Fibroblast of lung (primary cell): ENCODE measurements at regions not wholly inside any gene's neighbourhood (a gene's known extent, or its start where the extent isn't known, plus 50 kb on each side); places are given as distances from the start of the nearest gene placed in this dataset.

Source experiments
- DNase-seq, 2 donors: peaks; one replicate each; pipeline versions ENCODE4 v3.0.0 to v3.0.0-alpha.2; 2010; ENCODE audit warnings: low read depth in 2 of 2
- H2AFZ ChIP-seq: 2 replicates; pipeline ENCODE4 v1.5.1; 2012; ENCODE audit warnings: low read length, control low read depth, inconsistent platforms
- H3K27ac ChIP-seq: 2 replicates; pipeline ENCODE4 v1.5.1; 2011; ENCODE audit warnings: low read length, control low read depth; ENCODE audit not compliant: insufficient read depth
- H3K27me3 ChIP-seq: 2 replicates; pipeline ENCODE4 v1.5.1; 2011; ENCODE audit warnings: mild to moderate bottlenecking, low read length; ENCODE audit not compliant: control insufficient read depth, insufficient read depth
- H3K36me3 ChIP-seq: 2 replicates; pipeline ENCODE4 v1.5.1; 2011; ENCODE audit warnings: low read length; ENCODE audit not compliant: control insufficient read depth, insufficient read depth
- H3K4me1 ChIP-seq: 2 replicates; pipeline ENCODE4 v1.5.1; 2011; ENCODE audit warnings: low read length; ENCODE audit not compliant: control insufficient read depth, insufficient read depth; ENCODE audit errors: extremely low read depth
- H3K4me2 ChIP-seq: 2 replicates; pipeline ENCODE4 v1.5.1; 2011; ENCODE audit warnings: low read length, control low read depth; ENCODE audit not compliant: insufficient read depth; ENCODE audit errors: extremely low read depth
- H3K4me3 ChIP-seq, 4 experiments: fragments of 200-600 bp in 1 of 4; sonication (generic) in 1 of 4; replicated peaks in 1 of 4; 2 replicates each; pipeline ENCODE4 v1.5.1; 2011 to 2016; ENCODE audit warnings: low read length in 4 of 4, low read depth in 3 of 4, mild to moderate bottlenecking in 3 of 4, control low read depth in 2 of 4, inconsistent platforms in 1 of 4, mixed read lengths in 1 of 4; ENCODE audit not compliant: insufficient read depth in 1 of 4; ENCODE audit errors: control extremely low read depth in 1 of 4
- H3K79me2 ChIP-seq: 2 replicates; pipeline ENCODE4 v1.5.1; 2012; ENCODE audit warnings: mild to moderate bottlenecking, low read length, inconsistent platforms; ENCODE audit not compliant: control insufficient read depth, insufficient read depth
- H3K9ac ChIP-seq: 2 replicates; pipeline ENCODE4 v1.5.1; 2011; ENCODE audit warnings: mild to moderate bottlenecking, low read length, control low read depth; ENCODE audit not compliant: insufficient read depth
- H3K9me3 ChIP-seq: 2 replicates; pipeline ENCODE4 v1.5.1; 2012; ENCODE audit warnings: low read depth, low read length; ENCODE audit not compliant: control insufficient read depth, insufficient read depth
- H4K20me1 ChIP-seq: 2 replicates; pipeline ENCODE4 v1.5.1; 2011; ENCODE audit warnings: low read length; ENCODE audit not compliant: control insufficient read depth, insufficient read depth; ENCODE audit errors: extremely low read depth
- CTCF ChIP-seq, 2 donors: IDR thresholded peaks in 1 of 2; conservative IDR thresholded peaks in 1 of 2; 1 replicate in 1 of 2; 2 replicates in 1 of 2; pipeline ENCODE4 v1.5.1; 2011 to 2012; ENCODE audit warnings: low read length in 2 of 2, control low read depth in 1 of 2, inconsistent platforms in 1 of 2, low read depth in 1 of 2, mild to moderate bottlenecking in 1 of 2
- EZH2 ChIP-seq: IDR thresholded peaks from 2 replicates; pipeline ENCODE4 v1.5.1; 2012; ENCODE audit warnings: low read length, control low read depth, mild to moderate bottlenecking; ENCODE audit errors: missing control alignments

GRCh38 chr6:140101367-140101766, 726.9 kb upstream of the CITED2 start:
- Histone ChIP-seq H4K20me1 (no peaks in the 10 kb centered on the region), H3K9me3 (no peaks in the 10 kb centered on the region), H3K4me1 (no peaks in the 10 kb centered on the region), H3K79me2 (no peaks in the 10 kb centered on the region), H3K36me3 (no peaks in the 10 kb centered on the region), H2AFZ (peak overlapping the region; percentile 61), H3K4me2 (no peak overlapping the region), H3K4me3 (no peak overlapping the region), H3K9ac (no peak overlapping the region), H3K27ac (no peak overlapping the region), H3K27me3 (no peaks in the 10 kb centered on the region)
- TF ChIP-seq EZH2 (no peak), CTCF (conservative IDR thresholded peaks at IDR 0.05 in 1 of 2, IDR thresholded peaks at IDR 0.05 in 1 of 2; ENCODE audit: low read depth in 1 of 2, low read length in 2 of 2) (no peak)
- peak in 1 of 2 donors; percentile 43 for DNase-seq

- H3K27ac ChIP-seq = no peak overlapping the region
- H2AFZ ChIP-seq = no peak overlapping the region
- DNase-seq = no peak
- no peak for TF ChIP-seq CTCF (conservative IDR thresholded peaks at IDR 0.05 in 1 of 2, IDR thresholded peaks at IDR 0.05 in 1 of 2; ENCODE audit: low read depth in 1 of 2, low read length in 2 of 2)
- TF ChIP-seq EZH2 = no peak
- no peaks in the 10 kb centered on the region for H3K27me3 ChIP-seq
- no peaks in the 10 kb centered on the region for H3K36me3 ChIP-seq
- no peak overlapping the region for H3K4me2 ChIP-seq
- H3K79me2 ChIP-seq = no peaks in the 10 kb centered on the region
- no peaks in the 10 kb centered on the region for H3K9me3 ChIP-seq
- no peak overlapping the region for H3K4me3 ChIP-seq
- no peak overlapping the region for H3K9ac ChIP-seq
- no peaks in the 10 kb centered on the region for H3K4me1 ChIP-seq
- H4K20me1 ChIP-seq = no peaks in the 10 kb centered on the region
Observed at GRCh38 chr6:140095532-140095931, 721.1 kb upstream of the CITED2 start.

GRCh38 chr6:140091895-140092294, 717.4 kb upstream of the CITED2 start:
- no peaks in the 10 kb centered on the region for H4K20me1 ChIP-seq
- H3K4me3 ChIP-seq = no peak overlapping the region
- no peak for DNase-seq
- no peak overlapping the region for H3K27ac ChIP-seq
- no peaks in the 10 kb centered on the region for H3K4me1 ChIP-seq
- TF ChIP-seq EZH2 (no peak), CTCF (conservative IDR thresholded peaks at IDR 0.05 in 1 of 2, IDR thresholded peaks at IDR 0.05 in 1 of 2; ENCODE audit: low read depth in 1 of 2, low read length in 2 of 2) (no peak)
- H2AFZ ChIP-seq = no peak overlapping the region
- no peaks in the 10 kb centered on the region for H3K79me2 ChIP-seq
- no peaks in the 10 kb centered on the region for H3K36me3 ChIP-seq
- H3K4me2 ChIP-seq = no peak overlapping the region
- H3K9me3 ChIP-seq = no peaks in the 10 kb centered on the region
- H3K27me3 ChIP-seq = no peaks in the 10 kb centered on the region
- no peak overlapping the region for H3K9ac ChIP-seq
